Osteocyte (in vitro differentiated cells): ENCODE measurements at regions not wholly inside any gene's neighbourhood (a gene's known extent, or its start where the extent isn't known, plus 50 kb on each side); places are given as distances from the start of the nearest gene placed in this dataset.

Experiments used
- DNase-seq: peaks from one replicate; pipeline ENCODE4 v3.0.0; 2021; ENCODE audit warnings: mixed read lengths; ENCODE audit not compliant: unreplicated experiment; ENCODE audit errors: extremely low spot score
- H3K27ac Mint-ChIP-seq: one replicate; pipeline ENCODE4 v1.8.0; 2021; ENCODE audit warnings: mild to moderate bottlenecking, mixed read lengths; ENCODE audit not compliant: unreplicated experiment
- H3K27me3 Mint-ChIP-seq: one replicate; pipeline ENCODE4 v1.8.0; 2021; ENCODE audit warnings: mixed read lengths; ENCODE audit not compliant: unreplicated experiment
- H3K36me3 Mint-ChIP-seq: one replicate; pipeline ENCODE4 v1.8.0; 2021; ENCODE audit warnings: mixed read lengths; ENCODE audit not compliant: unreplicated experiment
- H3K4me1 Mint-ChIP-seq: one replicate; pipeline ENCODE4 v1.8.0; 2021; ENCODE audit warnings: mixed read lengths; ENCODE audit not compliant: unreplicated experiment
- H3K4me3 Mint-ChIP-seq: one replicate; pipeline ENCODE4 v1.8.0; 2021; ENCODE audit warnings: mild to moderate bottlenecking, moderate library complexity, mixed read lengths; ENCODE audit not compliant: unreplicated experiment
- H3K9me3 Mint-ChIP-seq: one replicate; pipeline ENCODE4 v1.8.0; 2021; ENCODE audit warnings: mixed read lengths; ENCODE audit not compliant: unreplicated experiment
- TF ChIP-seq, protein P1 (sequence below): fragments of 200-600 bp; sonication (generic); IDR thresholded peaks from 2 replicates; pipeline ENCODE4 v1.5.0; 2021; ENCODE audit warnings: antibody characterized with exemption, mild to moderate bottlenecking, moderate library complexity

DNA sequence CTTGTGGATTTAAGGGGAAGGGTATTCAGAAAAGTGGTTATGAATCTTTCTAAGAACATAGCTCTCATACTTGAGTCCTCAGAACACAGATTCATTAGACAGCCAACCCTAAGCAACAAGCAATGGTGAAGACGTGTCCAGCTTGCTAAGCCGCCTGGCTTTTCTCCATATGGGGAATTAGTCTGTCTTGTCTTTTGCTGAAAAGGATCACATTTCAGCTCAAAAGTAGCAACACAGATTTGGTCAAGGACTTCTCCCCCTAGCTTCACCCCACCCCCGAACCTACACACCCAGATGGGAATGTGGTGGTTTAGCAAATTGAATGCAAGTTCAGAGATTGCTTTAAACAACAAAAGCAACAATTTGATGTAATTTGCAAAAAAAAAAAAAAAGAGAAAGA, 103.3 kb upstream of the RASGEF1B start:
- no peaks in the 10 kb centered on the region for H3K9me3 Mint-ChIP-seq
- no peak overlapping the region for H3K27ac Mint-ChIP-seq
- H3K4me1 Mint-ChIP-seq: no peaks in the 10 kb centered on the region
- no peaks in the 10 kb centered on the region for H3K36me3 Mint-ChIP-seq
- no peak for DNase-seq
- TF ChIP-seq, protein P1, sequence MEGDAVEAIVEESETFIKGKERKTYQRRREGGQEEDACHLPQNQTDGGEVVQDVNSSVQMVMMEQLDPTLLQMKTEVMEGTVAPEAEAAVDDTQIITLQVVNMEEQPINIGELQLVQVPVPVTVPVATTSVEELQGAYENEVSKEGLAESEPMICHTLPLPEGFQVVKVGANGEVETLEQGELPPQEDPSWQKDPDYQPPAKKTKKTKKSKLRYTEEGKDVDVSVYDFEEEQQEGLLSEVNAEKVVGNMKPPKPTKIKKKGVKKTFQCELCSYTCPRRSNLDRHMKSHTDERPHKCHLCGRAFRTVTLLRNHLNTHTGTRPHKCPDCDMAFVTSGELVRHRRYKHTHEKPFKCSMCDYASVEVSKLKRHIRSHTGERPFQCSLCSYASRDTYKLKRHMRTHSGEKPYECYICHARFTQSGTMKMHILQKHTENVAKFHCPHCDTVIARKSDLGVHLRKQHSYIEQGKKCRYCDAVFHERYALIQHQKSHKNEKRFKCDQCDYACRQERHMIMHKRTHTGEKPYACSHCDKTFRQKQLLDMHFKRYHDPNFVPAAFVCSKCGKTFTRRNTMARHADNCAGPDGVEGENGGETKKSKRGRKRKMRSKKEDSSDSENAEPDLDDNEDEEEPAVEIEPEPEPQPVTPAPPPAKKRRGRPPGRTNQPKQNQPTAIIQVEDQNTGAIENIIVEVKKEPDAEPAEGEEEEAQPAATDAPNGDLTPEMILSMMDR: no peak
- H3K4me3 Mint-ChIP-seq: no peak overlapping the region
- H3K27me3 Mint-ChIP-seq: no peaks in the 10 kb centered on the region

DNA sequence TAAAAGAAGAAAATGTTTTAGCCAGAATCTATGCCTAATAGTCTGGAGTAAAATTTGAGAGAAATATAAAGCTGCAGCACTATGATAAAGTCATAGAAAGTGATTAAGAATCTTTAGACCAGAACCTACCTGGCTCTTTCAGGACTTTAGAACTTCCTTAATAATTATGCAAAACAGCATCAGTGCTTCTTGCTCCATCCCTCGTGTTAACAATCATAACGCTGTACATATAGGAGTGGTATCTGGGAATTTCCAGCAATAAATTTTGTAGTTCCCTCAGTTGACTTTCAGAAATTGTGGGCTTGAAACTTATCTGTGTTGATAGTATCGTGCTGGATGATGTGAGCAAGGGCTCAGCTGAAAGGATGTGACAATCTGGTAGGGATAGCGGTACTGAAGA, 102.1 kb upstream of the RASGEF1B start:
- TF ChIP-seq, protein P1: no peak
- Mint-ChIP-seq H3K4me1 (no peaks in the 10 kb centered on the region), H3K36me3 (no peaks in the 10 kb centered on the region), H3K4me3 (no peak overlapping the region), H3K27ac (no peak overlapping the region), H3K27me3 (no peaks in the 10 kb centered on the region), H3K9me3 (no peaks in the 10 kb centered on the region)
- DNase-seq: no peak

DNA sequence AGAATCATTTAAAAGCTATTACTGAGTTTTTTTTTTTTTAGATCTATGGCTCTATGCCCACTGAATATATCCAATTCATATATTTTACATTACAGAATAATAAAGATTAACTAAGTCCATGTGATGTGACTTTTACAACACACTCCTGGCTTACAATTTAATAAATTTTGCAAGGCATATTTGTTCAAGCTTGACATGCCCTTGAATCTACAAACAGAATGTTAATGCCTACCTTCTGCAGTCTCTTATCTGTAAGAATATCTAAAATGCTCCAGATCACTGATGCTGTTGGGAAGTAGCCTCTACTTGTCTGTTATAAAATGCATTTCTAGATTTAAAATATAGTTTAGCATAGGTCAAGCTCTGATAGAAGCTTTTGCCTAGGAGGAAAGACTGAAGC, 100.7 kb upstream of the RASGEF1B start:
- Mint-ChIP-seq H3K27ac (no peak overlapping the region), H3K36me3 (no peaks in the 10 kb centered on the region), H3K4me1 (no peaks in the 10 kb centered on the region), H3K27me3 (no peaks in the 10 kb centered on the region), H3K4me3 (no peak overlapping the region), H3K9me3 (no peaks in the 10 kb centered on the region)
- TF ChIP-seq, protein P1: no peak
- DNase-seq: no peak

DNA sequence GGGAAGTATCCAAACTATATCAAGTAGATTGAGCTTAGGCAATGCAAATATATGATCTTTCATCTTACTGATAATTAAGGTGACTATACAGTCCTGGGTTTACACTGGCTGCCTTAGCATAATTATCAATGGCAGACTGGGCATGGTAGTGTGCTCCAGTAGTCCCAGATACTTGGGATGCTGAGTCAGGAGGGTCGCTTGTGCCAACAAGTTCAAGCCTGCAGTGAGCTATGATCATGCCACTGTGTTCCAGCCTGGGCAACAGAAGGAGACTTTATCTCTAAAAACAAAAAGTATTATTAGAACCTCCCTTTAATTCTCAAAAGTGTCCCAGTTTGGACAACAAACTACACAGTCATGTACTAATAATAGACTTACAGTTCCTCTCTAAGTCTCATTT, 99.4 kb upstream of the RASGEF1B start:
- Mint-ChIP-seq H3K4me3 (no peak overlapping the region), H3K4me1 (peaks cover 2% of the 10 kb centered on the region), H3K36me3 (no peaks in the 10 kb centered on the region), H3K27me3 (no peaks in the 10 kb centered on the region), H3K27ac (no peak overlapping the region), H3K9me3 (no peaks in the 10 kb centered on the region)
- no peak for DNase-seq
- TF ChIP-seq, protein P1: no peak

DNA sequence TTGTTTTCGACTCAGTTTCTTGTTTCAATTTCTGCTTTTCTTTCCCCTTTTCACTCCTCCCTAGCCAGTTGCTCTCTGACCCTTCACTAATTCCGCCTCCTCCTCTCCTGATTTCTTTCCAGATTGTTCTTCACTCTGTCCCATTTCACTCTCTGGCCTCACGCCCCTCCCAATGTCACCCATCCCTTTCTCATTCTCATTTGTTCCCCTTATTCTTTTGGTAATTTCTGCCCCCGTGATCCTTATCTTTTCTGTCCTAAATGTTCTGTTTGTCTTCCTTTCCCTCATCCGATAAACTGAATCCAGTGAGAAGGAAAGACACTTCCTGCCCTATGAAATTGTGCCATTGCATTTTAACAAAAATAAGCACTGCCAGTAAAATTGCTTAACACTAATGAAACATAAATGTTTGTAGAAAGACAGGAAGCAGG, 94.5 kb upstream of the RASGEF1B start:
- no peaks in the 10 kb centered on the region for H3K9me3 Mint-ChIP-seq
- TF ChIP-seq, protein P1: no peak
- no peak overlapping the region for H3K27ac Mint-ChIP-seq
- no peak for DNase-seq
- no peak overlapping the region for H3K4me3 Mint-ChIP-seq
- peaks cover 6% of the 10 kb centered on the region for H3K4me1 Mint-ChIP-seq
- H3K36me3 Mint-ChIP-seq: no peaks in the 10 kb centered on the region
- H3K27me3 Mint-ChIP-seq: peaks cover 7% of the 10 kb centered on the region
